ENCODE measurements at regions not wholly inside any gene's neighbourhood (a gene's known extent, or its start where the extent isn't known, plus 50 kb on each side); places are given as distances from the start of the nearest gene placed in this dataset.

DNA sequence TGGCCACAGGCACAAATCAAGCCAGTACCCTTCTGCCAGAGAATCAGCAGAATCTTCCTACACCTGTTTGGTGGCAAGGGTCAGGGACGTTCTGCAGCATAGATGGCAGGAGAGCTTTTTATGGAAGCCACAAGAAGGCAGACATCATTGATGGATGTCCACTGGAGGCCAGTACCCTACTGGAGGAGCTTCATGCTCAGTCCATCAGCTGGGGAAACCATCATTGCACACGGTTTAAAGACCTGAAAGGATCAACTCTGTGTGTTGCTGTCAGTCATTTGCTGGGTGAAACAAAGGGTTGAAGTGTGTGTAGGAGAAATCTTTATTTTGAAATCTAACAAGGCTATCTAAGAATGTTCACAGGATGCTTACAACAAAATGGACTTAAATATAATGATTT lies 158.9 kb upstream of the SASH1 start:
- H3K27me3 Mint-ChIP-seq = peaks cover 6 to 8% of the 10 kb centered on the region in 2 donors
- H3K9me3 Mint-ChIP-seq = no peaks in the 10 kb centered on the region
- no peak overlapping the region for H3K27ac Mint-ChIP-seq
- DNase-seq = no peak
- no peaks in the 10 kb centered on the region for H3K36me3 Mint-ChIP-seq
- Histone ChIP-seq H3K27me3 (ENCODE audit: insufficient read depth, low read length, poor library complexity, severe bottlenecking) (no peaks in the 10 kb centered on the region), H3K36me3 (ENCODE audit: insufficient read depth, low read length) (no peaks in the 10 kb centered on the region), H3K9me3 (ENCODE audit: low read length) (no peaks in the 10 kb centered on the region), H3K4me1 (ENCODE audit: insufficient read depth, low read length) (no peaks in the 10 kb centered on the region), H3K4me3 (ENCODE audit: low read length) (no peak overlapping the region), H3K27ac (ENCODE audit: low read depth, low read length) (no peak overlapping the region)
- POLR2A ChIA-PET = no interaction called here
- H3K4me3 Mint-ChIP-seq = no peak overlapping the region
- CTCF ChIA-PET = no interaction called here
- no peaks in the 10 kb centered on the region for H3K4me1 Mint-ChIP-seq

DNA sequence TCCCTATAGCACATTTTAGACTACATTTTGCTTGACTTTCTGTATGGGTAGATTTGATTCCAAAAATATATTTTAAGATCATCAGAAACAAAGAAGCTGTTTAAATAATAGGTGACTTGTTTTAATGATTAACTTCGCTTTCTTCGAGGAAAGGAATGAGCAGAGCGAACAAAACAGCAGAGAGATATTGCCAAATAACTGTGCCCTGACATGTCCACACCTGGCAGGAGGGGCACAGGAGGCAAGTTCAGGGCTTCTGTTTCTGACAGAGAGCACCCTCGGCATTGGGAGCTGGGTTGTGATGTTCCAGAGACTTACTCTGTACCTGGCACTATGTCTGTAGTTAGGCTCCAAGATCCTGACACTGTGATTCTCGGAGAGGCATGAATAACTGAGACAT lies 155.7 kb upstream of the SASH1 start:
- Mint-ChIP-seq H3K36me3 (no peaks in the 10 kb centered on the region), H3K4me1 (no peaks in the 10 kb centered on the region), H3K27me3 (peaks cover 6 to 11% of the 10 kb centered on the region in 2 donors), H3K9me3 (peaks cover 0 to 6% (median 0%) of the 10 kb centered on the region in 5 donors), H3K27ac (no peak overlapping the region), H3K4me3 (no peak overlapping the region)
- H3K36me3 ChIP-seq (ENCODE audit: insufficient read depth, low read length) = no peaks in the 10 kb centered on the region
- ChIA-PET CTCF (no interaction called here), POLR2A (no interaction called here)
- DNase-seq = no peak
- H3K27me3 ChIP-seq (ENCODE audit: insufficient read depth, low read length, poor library complexity, severe bottlenecking) = no peaks in the 10 kb centered on the region
- H3K27ac ChIP-seq (ENCODE audit: low read depth, low read length) = no peak overlapping the region
- no peaks in the 10 kb centered on the region for H3K9me3 ChIP-seq (ENCODE audit: low read length)
- no peaks in the 10 kb centered on the region for H3K4me1 ChIP-seq (ENCODE audit: insufficient read depth, low read length)
- H3K4me3 ChIP-seq (ENCODE audit: low read length) = no peak overlapping the region

DNA sequence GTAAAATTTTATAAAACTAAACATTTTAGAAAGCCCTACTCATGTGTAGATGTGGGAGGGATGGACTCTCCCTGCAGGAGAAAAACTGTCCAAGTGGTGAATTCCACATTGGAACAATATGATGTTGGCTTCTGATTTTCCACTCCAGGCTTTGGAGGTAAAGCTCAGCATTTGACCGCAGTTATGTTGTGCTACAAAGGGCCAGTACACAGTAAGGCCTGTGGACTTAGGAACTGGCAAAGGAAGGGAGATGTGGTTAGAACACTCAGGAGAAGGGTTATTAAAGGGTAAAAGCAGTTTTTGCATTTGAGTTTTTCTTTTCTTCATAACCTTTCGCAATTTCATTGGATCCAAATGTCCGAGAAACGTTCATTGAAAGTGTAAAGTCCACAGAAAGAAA lies 150.3 kb upstream of the SASH1 start:
- Mint-ChIP-seq H3K27me3 (peaks cover 12 to 25% of the 10 kb centered on the region in 2 donors), H3K27ac (no peak overlapping the region), H3K36me3 (no peaks in the 10 kb centered on the region), H3K4me3 (no peak overlapping the region), H3K9me3 (peaks cover 0 to 8% (median 0%) of the 10 kb centered on the region in 5 donors), H3K4me1 (no peaks in the 10 kb centered on the region)
- no peaks in the 10 kb centered on the region for H3K36me3 ChIP-seq (ENCODE audit: insufficient read depth, low read length)
- no peaks in the 10 kb centered on the region for H3K9me3 ChIP-seq (ENCODE audit: low read length)
- CTCF ChIA-PET = no interaction called here
- no peak overlapping the region for H3K27ac ChIP-seq (ENCODE audit: low read depth, low read length)
- POLR2A ChIA-PET = no interaction called here
- H3K27me3 ChIP-seq (ENCODE audit: insufficient read depth, low read length, poor library complexity, severe bottlenecking) = peaks cover 5% of the 10 kb centered on the region
- H3K4me3 ChIP-seq (ENCODE audit: low read length) = no peak overlapping the region
- no peak for DNase-seq
- H3K4me1 ChIP-seq (ENCODE audit: insufficient read depth, low read length) = no peaks in the 10 kb centered on the region

GRCh38 chr6:148193063-148193680 lies 149.5 kb upstream of the SASH1 start:
- H3K36me3 Mint-ChIP-seq = no peaks in the 10 kb centered on the region
- Histone ChIP-seq H3K4me1 (ENCODE audit: insufficient read depth, low read length) (no peaks in the 10 kb centered on the region), H3K4me3 (ENCODE audit: low read length) (no peak overlapping the region), H3K27me3 (ENCODE audit: insufficient read depth, low read length, poor library complexity, severe bottlenecking) (peaks cover 5% of the 10 kb centered on the region), H3K9me3 (ENCODE audit: low read length) (no peaks in the 10 kb centered on the region), H3K27ac (ENCODE audit: low read depth, low read length) (no peak overlapping the region), H3K36me3 (ENCODE audit: insufficient read depth, low read length) (no peaks in the 10 kb centered on the region)
- CTCF ChIA-PET = no interaction called here
- H3K4me1 Mint-ChIP-seq = no peaks in the 10 kb centered on the region
- H3K9me3 Mint-ChIP-seq = peaks cover 0 to 8% (median 0%) of the 10 kb centered on the region in 5 donors
- no peak overlapping the region for H3K4me3 Mint-ChIP-seq
- H3K27ac Mint-ChIP-seq = no peak overlapping the region
- DNase-seq = no peak
- POLR2A ChIA-PET = no interaction called here
- peaks cover 15 to 34% of the 10 kb centered on the region in 2 donors for H3K27me3 Mint-ChIP-seq

DNA sequence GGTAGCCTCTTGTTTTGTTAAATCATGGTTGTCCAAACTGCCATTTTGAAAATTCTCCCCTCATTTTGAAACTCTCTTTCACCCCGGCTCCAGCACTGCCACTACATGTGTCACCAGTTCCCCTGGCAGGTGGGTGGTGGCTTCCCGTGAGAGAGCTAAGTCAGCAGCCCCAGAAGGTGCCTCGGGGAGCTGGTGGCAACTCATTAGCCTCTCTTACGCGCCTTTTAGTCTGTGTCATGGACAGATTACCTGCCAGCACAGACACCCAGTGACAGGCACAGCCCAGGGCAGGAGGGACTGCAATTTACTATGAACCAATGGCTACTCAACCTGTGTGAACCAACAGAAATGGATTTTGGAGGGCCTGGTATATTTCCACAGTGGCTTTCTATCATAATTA lies 147.1 kb upstream of the SASH1 start:
- ChIA-PET CTCF (no interaction called here), POLR2A (no interaction called here)
- no peak overlapping the region for H3K27ac Mint-ChIP-seq
- Histone ChIP-seq H3K4me3 (ENCODE audit: low read length) (no peak overlapping the region), H3K9me3 (ENCODE audit: low read length) (no peaks in the 10 kb centered on the region), H3K27ac (ENCODE audit: low read depth, low read length) (no peak overlapping the region), H3K4me1 (ENCODE audit: insufficient read depth, low read length) (no peaks in the 10 kb centered on the region), H3K27me3 (ENCODE audit: insufficient read depth, low read length, poor library complexity, severe bottlenecking) (peaks cover 5% of the 10 kb centered on the region), H3K36me3 (ENCODE audit: insufficient read depth, low read length) (no peaks in the 10 kb centered on the region)
- H3K9me3 Mint-ChIP-seq = peaks cover 0 to 11% (median 2%) of the 10 kb centered on the region in 5 donors
- H3K27me3 Mint-ChIP-seq = peaks cover 22 to 45% of the 10 kb centered on the region in 2 donors
- H3K4me3 Mint-ChIP-seq = no peak overlapping the region
- no peaks in the 10 kb centered on the region for H3K4me1 Mint-ChIP-seq
- DNase-seq = no peak
- H3K36me3 Mint-ChIP-seq = no peaks in the 10 kb centered on the region

- Histone ChIP-seq H3K27ac (ENCODE audit: low read depth, low read length) (no peak overlapping the region), H3K4me1 (ENCODE audit: insufficient read depth, low read length) (no peaks in the 10 kb centered on the region), H3K9me3 (ENCODE audit: low read length) (no peaks in the 10 kb centered on the region), H3K4me3 (ENCODE audit: low read length) (no peak overlapping the region), H3K36me3 (ENCODE audit: insufficient read depth, low read length) (no peaks in the 10 kb centered on the region), H3K27me3 (ENCODE audit: insufficient read depth, low read length, poor library complexity, severe bottlenecking) (peaks cover 5% of the 10 kb centered on the region)
- no peak overlapping the region for H3K27ac Mint-ChIP-seq
- H3K27me3 Mint-ChIP-seq = peaks cover 22 to 48% of the 10 kb centered on the region in 2 donors
- DNase-seq = no peak
- peaks cover 10 to 18% (median 13%) of the 10 kb centered on the region in 3 donors for H3K4me1 Mint-ChIP-seq
- ChIA-PET POLR2A (no interaction called here), CTCF (no interaction called here)
- H3K4me3 Mint-ChIP-seq = no peak overlapping the region
- H3K36me3 Mint-ChIP-seq = no peaks in the 10 kb centered on the region
- H3K9me3 Mint-ChIP-seq = peaks cover 3 to 28% (median 7%) of the 10 kb centered on the region in 5 donors
These were observed 143.1 kb upstream of the SASH1 start for GRCh38 chr6:148199584-148199983.

- H3K9me3 ChIP-seq (ENCODE audit: low read length) = no peaks in the 10 kb centered on the region
- Mint-ChIP-seq H3K9me3 (peaks cover 3 to 34% (median 7%) of the 10 kb centered on the region in 5 donors), H3K27ac (no peak overlapping the region), H3K4me3 (no peak overlapping the region), H3K36me3 (no peaks in the 10 kb centered on the region), H3K4me1 (peaks cover 14 to 23% (median 19%) of the 10 kb centered on the region in 3 donors), H3K27me3 (peaks cover 22 to 48% of the 10 kb centered on the region in 2 donors)
- ChIA-PET POLR2A (no interaction called here), CTCF (no interaction called here)
- H3K4me3 ChIP-seq (ENCODE audit: low read length) = no peak overlapping the region
- no peaks in the 10 kb centered on the region for H3K36me3 ChIP-seq (ENCODE audit: insufficient read depth, low read length)
- no peak overlapping the region for H3K27ac ChIP-seq (ENCODE audit: low read depth, low read length)
- H3K27me3 ChIP-seq (ENCODE audit: insufficient read depth, low read length, poor library complexity, severe bottlenecking) = peaks cover 5% of the 10 kb centered on the region
- DNase-seq = no peak
- H3K4me1 ChIP-seq (ENCODE audit: insufficient read depth, low read length) = no peaks in the 10 kb centered on the region
These were observed 142.3 kb upstream of the SASH1 start for GRCh38 chr6:148200293-148200692.

GRCh38 chr6:148200781-148201180 lies 141.9 kb upstream of the SASH1 start:
- ChIA-PET CTCF (no interaction called here), POLR2A (no interaction called here)
- Histone ChIP-seq H3K27me3 (ENCODE audit: insufficient read depth, low read length, poor library complexity, severe bottlenecking) (peaks cover 5% of the 10 kb centered on the region), H3K4me1 (ENCODE audit: insufficient read depth, low read length) (no peaks in the 10 kb centered on the region), H3K27ac (ENCODE audit: low read depth, low read length) (no peak overlapping the region), H3K36me3 (ENCODE audit: insufficient read depth, low read length) (no peaks in the 10 kb centered on the region), H3K9me3 (ENCODE audit: low read length) (no peaks in the 10 kb centered on the region), H3K4me3 (ENCODE audit: low read length) (no peak overlapping the region)
- peaks cover 3 to 39% (median 7%) of the 10 kb centered on the region in 5 donors for H3K9me3 Mint-ChIP-seq
- no peak overlapping the region for H3K27ac Mint-ChIP-seq
- H3K36me3 Mint-ChIP-seq = no peaks in the 10 kb centered on the region
- H3K27me3 Mint-ChIP-seq = peaks cover 22 to 43% of the 10 kb centered on the region in 2 donors
- no peak for DNase-seq
- no peak overlapping the region for H3K4me3 Mint-ChIP-seq
- peaks cover 18 to 28% (median 23%) of the 10 kb centered on the region in 3 donors for H3K4me1 Mint-ChIP-seq

All from CD8-positive, alpha-beta memory T cell (primary cell).